WTC11 (cell line): ENCODE measurements at regions not wholly inside any gene's neighbourhood (a gene's known extent, or its start where the extent isn't known, plus 50 kb on each side); places are given as distances from the start of the nearest gene placed in this dataset.

Experiments used
- ATAC-seq: fragments of 200-7000 bp; cut with Tn5 transposase; 2 replicates; pipeline ENCODE4 v1.10.0; 2021; ENCODE audit warnings: mild to moderate bottlenecking, moderate library complexity
- CTCF ChIA-PET: fragments of 300-600 bp; sonication (Branson Sonifier 250); formaldehyde crosslinking; loops from one replicate; lab custom pipeline; 2021; ENCODE audit warnings: antibody characterized with exemption; lab: Charles Lee
- POLR2A ChIA-PET: fragments of 350-600 bp; sonication (Branson Sonifier 250); formaldehyde crosslinking; loops from one replicate; lab custom pipeline; 2021; ENCODE audit warnings: antibody characterized with exemption; lab: Charles Lee
- DNase-seq: peaks from one replicate; pipeline ENCODE4 v3.0.0; 2021; ENCODE audit warnings: low spot score
- H3K27ac Mint-ChIP-seq: 2 replicates; pipeline ENCODE4 v1.8.0; 2021; ENCODE audit warnings: mixed read lengths
- H3K27me3 Mint-ChIP-seq: 2 replicates; pipeline ENCODE4 v1.8.0; 2021; ENCODE audit warnings: low read depth, mild to moderate bottlenecking, moderate library complexity, mixed read lengths
- H3K36me3 Mint-ChIP-seq: 2 replicates; pipeline ENCODE4 v1.8.0; 2021; ENCODE audit warnings: mixed read lengths
- H3K4me1 Mint-ChIP-seq: 2 replicates; pipeline ENCODE4 v1.8.0; 2022; ENCODE audit warnings: mixed read lengths
- H3K4me3 Mint-ChIP-seq: 2 replicates; pipeline ENCODE4 v1.8.0; 2021; ENCODE audit warnings: mild to moderate bottlenecking, moderate library complexity, mixed read lengths
- H3K9me3 Mint-ChIP-seq: 2 replicates; pipeline ENCODE4 v1.8.0; 2021; ENCODE audit warnings: mixed read lengths
- CREM ChIP-seq: sonication (generic); formaldehyde crosslinking; IDR thresholded peaks from 2 replicates; pipeline ENCODE4 v1.8.1; 2022; ENCODE audit warnings: mild to moderate bottlenecking, missing genetic modification reagents, moderate library complexity
- EMX1 ChIP-seq: fragments of 250-450 bp; sonication (Bioruptor Pico); IDR thresholded peaks from 2 replicates; pipeline ENCODE4 v1.8.0; 2021; ENCODE audit warnings: mild to moderate bottlenecking
- PRRX2 ChIP-seq: fragments of 250-450 bp; sonication (Bioruptor Pico); IDR thresholded peaks from 2 replicates; pipeline ENCODE4 v1.8.0; 2021; ENCODE audit warnings: mild to moderate bottlenecking
- TEAD1 ChIP-seq: sonication (generic); formaldehyde crosslinking; IDR thresholded peaks from 2 replicates; pipeline ENCODE4 v1.8.0; 2022; ENCODE audit warnings: mild to moderate bottlenecking, missing genetic modification reagents
- ZNF121 ChIP-seq: sonication (generic); formaldehyde crosslinking; IDR thresholded peaks from 2 replicates; pipeline ENCODE4 v1.8.0; 2023; ENCODE audit warnings: missing genetic modification reagents
- ZNF423 ChIP-seq: fragments of 250-450 bp; sonication (Bioruptor Pico); IDR thresholded peaks from 2 replicates; pipeline ENCODE4 v2.1.2; 2022; ENCODE audit warnings: mild to moderate bottlenecking, moderate library complexity
- TF ChIP-seq, protein P1 (sequence below): fragments of 250-450 bp; sonication (Bioruptor Pico); IDR thresholded peaks from 2 replicates; pipeline ENCODE4 v2.1.2; 2022; ENCODE audit warnings: mild to moderate bottlenecking, moderate library complexity
- TF ChIP-seq, protein P2 (sequence below): fragments of 250-450 bp; sonication (Bioruptor Pico); IDR thresholded peaks from 2 replicates; pipeline ENCODE4 v1.9.0; 2021; ENCODE audit warnings: moderate library complexity, mild to moderate bottlenecking, inconsistent platforms, borderline replicate concordance
- TF ChIP-seq, protein P3 (sequence below): sonication (generic); formaldehyde crosslinking; IDR thresholded peaks from 2 replicates; pipeline ENCODE4 v1.8.0; 2023; ENCODE audit warnings: missing genetic modification reagents, mild to moderate bottlenecking, borderline replicate concordance
- TF ChIP-seq, protein P4 (sequence below): sonication (generic); formaldehyde crosslinking; IDR thresholded peaks from 2 replicates; pipeline ENCODE4 v1.8.1; 2022; ENCODE audit warnings: missing genetic modification reagents, borderline replicate concordance
- TF ChIP-seq, protein P5 (sequence below): sonication (generic); formaldehyde crosslinking; IDR thresholded peaks from 2 replicates; pipeline ENCODE4 v1.8.0; 2022; ENCODE audit warnings: missing genetic modification reagents
- TF ChIP-seq, protein P6 (sequence below): sonication (generic); formaldehyde crosslinking; IDR thresholded peaks from 2 replicates; pipeline ENCODE4 v1.8.1; 2022; ENCODE audit warnings: mild to moderate bottlenecking, moderate library complexity, missing genetic modification reagents
- TF ChIP-seq, protein P7 (sequence below): fragments of 250-450 bp; sonication (Bioruptor Pico); IDR thresholded peaks from 2 replicates; pipeline ENCODE4 v1.9.0; 2021; ENCODE audit warnings: mild to moderate bottlenecking
- TF ChIP-seq, protein P8 (sequence below): sonication (generic); formaldehyde crosslinking; IDR thresholded peaks from 2 replicates; pipeline ENCODE4 v1.8.1; 2023; ENCODE audit warnings: mild to moderate bottlenecking, missing genetic modification reagents, moderate library complexity

DNA sequence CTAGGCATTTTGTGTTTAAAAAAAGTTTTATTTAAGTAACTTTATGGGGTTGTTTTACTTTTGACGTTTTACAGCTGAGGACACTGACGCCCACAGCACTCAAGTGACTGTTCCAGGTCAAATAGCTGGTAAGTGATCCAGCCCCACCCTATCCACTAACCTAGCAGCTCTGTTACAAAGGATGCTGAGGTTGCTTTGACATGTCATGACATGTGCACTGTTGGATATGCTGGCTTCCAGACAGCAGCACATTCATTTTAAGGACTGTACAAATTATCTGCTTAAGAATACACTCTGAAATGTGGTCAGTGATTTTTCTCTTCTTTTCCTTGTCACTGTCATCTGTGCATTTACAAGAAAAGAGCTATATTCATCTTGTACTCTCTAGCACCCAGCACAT is 417.5 kb downstream of the ZEB2 start:
- POLR2A ChIA-PET: no interaction called here
- H3K9me3 Mint-ChIP-seq: peaks cover 36% of the 10 kb centered on the region
- no peak overlapping the region for H3K27ac Mint-ChIP-seq
- no peak for DNase-seq
- H3K27me3 Mint-ChIP-seq: no peaks in the 10 kb centered on the region
- H3K4me1 Mint-ChIP-seq: peaks cover 6% of the 10 kb centered on the region; the same call in 1 of the 2 replicates
- ATAC-seq: no peak
- H3K4me3 Mint-ChIP-seq: no peak overlapping the region
- TF ChIP-seq, protein P1, sequence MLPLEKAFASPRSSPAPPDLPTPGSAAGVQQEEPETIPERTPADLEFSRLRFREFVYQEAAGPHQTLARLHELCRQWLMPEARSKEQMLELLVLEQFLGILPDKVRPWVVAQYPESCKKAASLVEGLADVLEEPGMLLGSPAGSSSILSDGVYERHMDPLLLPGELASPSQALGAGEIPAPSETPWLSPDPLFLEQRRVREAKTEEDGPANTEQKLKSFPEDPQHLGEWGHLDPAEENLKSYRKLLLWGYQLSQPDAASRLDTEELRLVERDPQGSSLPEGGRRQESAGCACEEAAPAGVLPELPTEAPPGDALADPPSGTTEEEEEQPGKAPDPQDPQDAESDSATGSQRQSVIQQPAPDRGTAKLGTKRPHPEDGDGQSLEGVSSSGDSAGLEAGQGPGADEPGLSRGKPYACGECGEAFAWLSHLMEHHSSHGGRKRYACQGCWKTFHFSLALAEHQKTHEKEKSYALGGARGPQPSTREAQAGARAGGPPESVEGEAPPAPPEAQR: no peak
- TF ChIP-seq, protein P2, sequence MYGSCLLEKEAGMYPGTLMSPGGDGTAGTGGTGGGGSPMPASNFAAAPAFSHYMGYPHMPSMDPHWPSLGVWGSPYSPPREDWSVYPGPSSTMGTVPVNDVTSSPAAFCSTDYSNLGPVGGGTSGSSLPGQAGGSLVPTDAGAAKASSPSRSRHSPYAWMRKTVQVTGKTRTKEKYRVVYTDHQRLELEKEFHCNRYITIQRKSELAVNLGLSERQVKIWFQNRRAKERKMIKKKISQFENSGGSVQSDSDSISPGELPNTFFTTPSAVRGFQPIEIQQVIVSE (CRISPR knock-in tag): no peak
- TF ChIP-seq TEAD1: no peak
- TF ChIP-seq, protein P3, sequence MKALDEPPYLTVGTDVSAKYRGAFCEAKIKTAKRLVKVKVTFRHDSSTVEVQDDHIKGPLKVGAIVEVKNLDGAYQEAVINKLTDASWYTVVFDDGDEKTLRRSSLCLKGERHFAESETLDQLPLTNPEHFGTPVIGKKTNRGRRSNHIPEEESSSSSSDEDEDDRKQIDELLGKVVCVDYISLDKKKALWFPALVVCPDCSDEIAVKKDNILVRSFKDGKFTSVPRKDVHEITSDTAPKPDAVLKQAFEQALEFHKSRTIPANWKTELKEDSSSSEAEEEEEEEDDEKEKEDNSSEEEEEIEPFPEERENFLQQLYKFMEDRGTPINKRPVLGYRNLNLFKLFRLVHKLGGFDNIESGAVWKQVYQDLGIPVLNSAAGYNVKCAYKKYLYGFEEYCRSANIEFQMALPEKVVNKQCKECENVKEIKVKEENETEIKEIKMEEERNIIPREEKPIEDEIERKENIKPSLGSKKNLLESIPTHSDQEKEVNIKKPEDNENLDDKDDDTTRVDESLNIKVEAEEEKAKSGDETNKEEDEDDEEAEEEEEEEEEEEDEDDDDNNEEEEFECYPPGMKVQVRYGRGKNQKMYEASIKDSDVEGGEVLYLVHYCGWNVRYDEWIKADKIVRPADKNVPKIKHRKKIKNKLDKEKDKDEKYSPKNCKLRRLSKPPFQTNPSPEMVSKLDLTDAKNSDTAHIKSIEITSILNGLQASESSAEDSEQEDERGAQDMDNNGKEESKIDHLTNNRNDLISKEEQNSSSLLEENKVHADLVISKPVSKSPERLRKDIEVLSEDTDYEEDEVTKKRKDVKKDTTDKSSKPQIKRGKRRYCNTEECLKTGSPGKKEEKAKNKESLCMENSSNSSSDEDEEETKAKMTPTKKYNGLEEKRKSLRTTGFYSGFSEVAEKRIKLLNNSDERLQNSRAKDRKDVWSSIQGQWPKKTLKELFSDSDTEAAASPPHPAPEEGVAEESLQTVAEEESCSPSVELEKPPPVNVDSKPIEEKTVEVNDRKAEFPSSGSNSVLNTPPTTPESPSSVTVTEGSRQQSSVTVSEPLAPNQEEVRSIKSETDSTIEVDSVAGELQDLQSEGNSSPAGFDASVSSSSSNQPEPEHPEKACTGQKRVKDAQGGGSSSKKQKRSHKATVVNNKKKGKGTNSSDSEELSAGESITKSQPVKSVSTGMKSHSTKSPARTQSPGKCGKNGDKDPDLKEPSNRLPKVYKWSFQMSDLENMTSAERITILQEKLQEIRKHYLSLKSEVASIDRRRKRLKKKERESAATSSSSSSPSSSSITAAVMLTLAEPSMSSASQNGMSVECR (CRISPR knock-in tag): no peak
- no peak for TF ChIP-seq EMX1 (CRISPR knock-in tag)
- TF ChIP-seq, protein P4, sequence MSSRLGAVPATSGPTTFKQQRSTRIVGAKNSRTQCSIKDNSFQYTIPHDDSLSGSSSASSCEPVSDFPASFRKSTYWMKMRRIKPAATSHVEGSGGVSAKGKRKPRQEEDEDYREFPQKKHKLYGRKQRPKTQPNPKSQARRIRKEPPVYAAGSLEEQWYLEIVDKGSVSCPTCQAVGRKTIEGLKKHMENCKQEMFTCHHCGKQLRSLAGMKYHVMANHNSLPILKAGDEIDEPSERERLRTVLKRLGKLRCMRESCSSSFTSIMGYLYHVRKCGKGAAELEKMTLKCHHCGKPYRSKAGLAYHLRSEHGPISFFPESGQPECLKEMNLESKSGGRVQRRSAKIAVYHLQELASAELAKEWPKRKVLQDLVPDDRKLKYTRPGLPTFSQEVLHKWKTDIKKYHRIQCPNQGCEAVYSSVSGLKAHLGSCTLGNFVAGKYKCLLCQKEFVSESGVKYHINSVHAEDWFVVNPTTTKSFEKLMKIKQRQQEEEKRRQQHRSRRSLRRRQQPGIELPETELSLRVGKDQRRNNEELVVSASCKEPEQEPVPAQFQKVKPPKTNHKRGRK (CRISPR knock-in tag): no peak
- no peak for TF ChIP-seq CREM (CRISPR knock-in tag)
- no peak for TF ChIP-seq ZNF121 (CRISPR knock-in tag)
- TF ChIP-seq, protein P5, sequence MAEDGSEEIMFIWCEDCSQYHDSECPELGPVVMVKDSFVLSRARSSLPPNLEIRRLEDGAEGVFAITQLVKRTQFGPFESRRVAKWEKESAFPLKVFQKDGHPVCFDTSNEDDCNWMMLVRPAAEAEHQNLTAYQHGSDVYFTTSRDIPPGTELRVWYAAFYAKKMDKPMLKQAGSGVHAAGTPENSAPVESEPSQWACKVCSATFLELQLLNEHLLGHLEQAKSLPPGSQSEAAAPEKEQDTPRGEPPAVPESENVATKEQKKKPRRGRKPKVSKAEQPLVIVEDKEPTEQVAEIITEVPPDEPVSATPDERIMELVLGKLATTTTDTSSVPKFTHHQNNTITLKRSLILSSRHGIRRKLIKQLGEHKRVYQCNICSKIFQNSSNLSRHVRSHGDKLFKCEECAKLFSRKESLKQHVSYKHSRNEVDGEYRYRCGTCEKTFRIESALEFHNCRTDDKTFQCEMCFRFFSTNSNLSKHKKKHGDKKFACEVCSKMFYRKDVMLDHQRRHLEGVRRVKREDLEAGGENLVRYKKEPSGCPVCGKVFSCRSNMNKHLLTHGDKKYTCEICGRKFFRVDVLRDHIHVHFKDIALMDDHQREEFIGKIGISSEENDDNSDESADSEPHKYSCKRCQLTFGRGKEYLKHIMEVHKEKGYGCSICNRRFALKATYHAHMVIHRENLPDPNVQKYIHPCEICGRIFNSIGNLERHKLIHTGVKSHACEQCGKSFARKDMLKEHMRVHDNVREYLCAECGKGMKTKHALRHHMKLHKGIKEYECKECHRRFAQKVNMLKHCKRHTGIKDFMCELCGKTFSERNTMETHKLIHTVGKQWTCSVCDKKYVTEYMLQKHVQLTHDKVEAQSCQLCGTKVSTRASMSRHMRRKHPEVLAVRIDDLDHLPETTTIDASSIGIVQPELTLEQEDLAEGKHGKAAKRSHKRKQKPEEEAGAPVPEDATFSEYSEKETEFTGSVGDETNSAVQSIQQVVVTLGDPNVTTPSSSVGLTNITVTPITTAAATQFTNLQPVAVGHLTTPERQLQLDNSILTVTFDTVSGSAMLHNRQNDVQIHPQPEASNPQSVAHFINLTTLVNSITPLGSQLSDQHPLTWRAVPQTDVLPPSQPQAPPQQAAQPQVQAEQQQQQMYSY (CRISPR knock-in tag): no peak
- TF ChIP-seq ZNF423 (CRISPR knock-in tag): no peak
- TF ChIP-seq, protein P6, sequence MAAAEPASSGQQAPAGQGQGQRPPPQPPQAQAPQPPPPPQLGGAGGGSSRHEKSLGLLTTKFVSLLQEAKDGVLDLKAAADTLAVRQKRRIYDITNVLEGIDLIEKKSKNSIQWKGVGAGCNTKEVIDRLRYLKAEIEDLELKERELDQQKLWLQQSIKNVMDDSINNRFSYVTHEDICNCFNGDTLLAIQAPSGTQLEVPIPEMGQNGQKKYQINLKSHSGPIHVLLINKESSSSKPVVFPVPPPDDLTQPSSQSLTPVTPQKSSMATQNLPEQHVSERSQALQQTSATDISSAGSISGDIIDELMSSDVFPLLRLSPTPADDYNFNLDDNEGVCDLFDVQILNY (CRISPR knock-in tag): no peak
- TF ChIP-seq, protein P7, sequence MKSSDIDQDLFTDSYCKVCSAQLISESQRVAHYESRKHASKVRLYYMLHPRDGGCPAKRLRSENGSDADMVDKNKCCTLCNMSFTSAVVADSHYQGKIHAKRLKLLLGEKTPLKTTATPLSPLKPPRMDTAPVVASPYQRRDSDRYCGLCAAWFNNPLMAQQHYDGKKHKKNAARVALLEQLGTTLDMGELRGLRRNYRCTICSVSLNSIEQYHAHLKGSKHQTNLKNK (CRISPR knock-in tag): no peak
- no peak for TF ChIP-seq PRRX2 (CRISPR knock-in tag)
- TF ChIP-seq, protein P8, sequence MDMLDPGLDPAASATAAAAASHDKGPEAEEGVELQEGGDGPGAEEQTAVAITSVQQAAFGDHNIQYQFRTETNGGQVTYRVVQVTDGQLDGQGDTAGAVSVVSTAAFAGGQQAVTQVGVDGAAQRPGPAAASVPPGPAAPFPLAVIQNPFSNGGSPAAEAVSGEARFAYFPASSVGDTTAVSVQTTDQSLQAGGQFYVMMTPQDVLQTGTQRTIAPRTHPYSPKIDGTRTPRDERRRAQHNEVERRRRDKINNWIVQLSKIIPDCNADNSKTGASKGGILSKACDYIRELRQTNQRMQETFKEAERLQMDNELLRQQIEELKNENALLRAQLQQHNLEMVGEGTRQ (CRISPR knock-in tag): no peak
- TF ChIP-seq, all 79 proteins: peak for 0
- CTCF ChIA-PET: interaction anchor here (0.5 kb wide), 1 partner anchor 339 kb away, joined by 4 read pairs; no protein-coding TSS in a partner anchor
- H3K36me3 Mint-ChIP-seq: peaks cover 40% of the 10 kb centered on the region
